GM21786 (cell line): ENCODE measurements at regions not wholly inside any gene's neighbourhood (a gene's known extent, or its start where the extent isn't known, plus 50 kb on each side); places are given as distances from the start of the nearest gene placed in this dataset.
"Not testable (repeated sequence)": the region's sequence is repeated elsewhere in the genome, so short reads cannot be mapped to it uniquely, and the experiment has no call there.

ENCODE experiments used
- ATAC-seq: cut with Tn5 transposase; IDR thresholded peaks from one replicate; pipeline ENCODE4 v1.9.1; 2021; ENCODE audit not compliant: unreplicated experiment

DNA sequence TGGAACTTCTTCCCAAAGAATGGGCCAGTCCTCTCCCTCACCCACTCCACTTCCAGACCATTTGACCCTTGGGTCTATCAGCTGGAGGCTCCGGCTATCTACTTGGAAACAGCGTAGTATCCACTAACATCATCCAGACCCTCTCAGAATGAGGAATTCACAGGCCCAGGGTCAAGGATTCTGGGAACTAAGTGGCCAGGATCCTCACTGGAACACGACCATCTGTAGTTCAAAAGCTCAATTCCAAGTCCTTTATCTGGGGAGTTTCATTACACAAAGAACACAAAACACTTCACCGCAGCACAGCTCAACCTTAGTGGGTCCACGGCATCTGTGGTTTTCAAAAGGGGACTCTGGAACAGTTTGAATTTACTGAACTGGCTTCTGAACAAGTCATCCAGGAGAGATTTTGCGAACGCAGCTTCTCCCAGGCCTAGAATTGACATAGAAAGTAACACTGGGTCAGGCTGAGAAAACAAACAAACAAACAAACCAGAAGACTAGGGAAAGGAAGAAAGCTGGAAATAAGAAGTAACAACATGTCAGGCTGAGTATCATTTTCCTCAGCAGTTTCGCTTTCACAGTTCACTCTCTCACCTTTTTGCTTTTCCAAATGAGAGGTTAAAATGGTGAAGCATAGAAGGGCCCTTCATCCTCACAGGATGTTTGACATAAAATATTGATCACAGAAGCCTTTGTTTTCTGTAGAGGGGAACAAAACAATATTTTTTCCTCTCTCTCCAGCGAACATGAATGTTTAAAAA lies 57.6 kb upstream of the USP6NL start:
- no peak for ATAC-seq

DNA sequence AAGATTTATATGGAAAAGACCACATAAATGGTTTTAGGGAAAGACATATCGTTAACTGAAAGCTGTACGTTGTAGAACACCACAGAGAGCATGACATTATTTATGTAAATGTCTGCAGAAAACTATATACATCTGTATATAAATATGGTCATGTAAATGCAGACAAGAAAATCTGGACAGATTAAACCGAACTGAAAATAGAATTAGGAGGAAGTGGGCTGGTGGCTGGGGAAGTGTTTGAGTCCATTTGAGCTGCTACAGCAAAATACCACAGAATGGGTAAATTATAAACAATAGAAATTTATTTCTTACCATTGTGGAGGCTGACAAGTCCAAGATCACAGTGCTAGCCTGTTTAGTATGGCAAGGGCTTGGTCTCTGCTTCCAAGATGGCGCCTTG lies 56.3 kb upstream of the USP6NL start:
- ATAC-seq = no peak

GRCh38 chr10:11663763-11664555 lies 52.5 kb upstream of the USP6NL start:
- peak; percentile 64 for ATAC-seq

GRCh38 chr10:11663126-11663515 lies 51.7 kb upstream of the USP6NL start:
- ATAC-seq = not testable (repeated sequence)

- ATAC-seq = no peak
These were observed 50.0 kb upstream of the USP6NL start for GRCh38 chr10:11661441-11661840.
